ENCODE measurements at regions not wholly inside any gene's neighbourhood (a gene's known extent, or its start where the extent isn't known, plus 50 kb on each side); places are given as distances from the start of the nearest gene placed in this dataset.
"Not testable (repeated sequence)": the region's sequence is repeated elsewhere in the genome, so short reads cannot be mapped to it uniquely, and the experiment has no call there.

DNA sequence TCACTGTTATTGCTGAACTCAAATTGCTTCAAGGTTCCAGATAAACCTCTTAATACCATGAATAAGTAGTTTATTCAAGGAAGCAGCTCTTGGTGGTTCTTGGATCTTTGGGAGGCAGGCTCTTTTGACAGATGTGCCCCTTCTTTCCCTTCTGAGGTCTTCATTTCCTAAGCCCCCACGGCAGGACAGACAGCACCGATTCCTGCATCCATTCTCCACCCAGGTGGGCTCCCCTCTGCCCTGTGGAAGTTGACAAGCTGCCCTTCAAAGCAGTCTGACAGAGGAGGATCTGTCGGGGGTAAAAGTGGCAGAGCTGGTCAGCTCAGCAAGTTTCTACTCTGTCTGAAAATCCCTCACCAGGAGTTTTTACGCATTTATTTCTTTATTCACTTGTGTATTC is 605.3 kb upstream of the B3GAT1 start:
- Histone ChIP-seq H4K20me1 (ENCODE audit: insufficient read depth) (no peaks in the 10 kb centered on the region), H3K4me1 (replicated peaks; ENCODE audit: insufficient read depth) (no peaks in the 10 kb centered on the region), H2AFZ (no peak overlapping the region), H3K9me2 (ENCODE audit: insufficient read depth) (no peaks in the 10 kb centered on the region), H3K79me2 (ENCODE audit: low read depth) (no peaks in the 10 kb centered on the region), H3K27ac (no peak overlapping the region), H3K36me3 (ENCODE audit: low read depth) (no peaks in the 10 kb centered on the region), H3K9me3 (ENCODE audit: insufficient read depth, low read depth) (no peaks in the 10 kb centered on the region), H3F3A (ENCODE audit: insufficient read depth, low read depth) (no peaks in the 10 kb centered on the region), H3K4me3 (no peak overlapping the region), H3K4me2 (no peak overlapping the region), H3K27me3 (ENCODE audit: insufficient read depth, low read depth) (no peaks in the 10 kb centered on the region)
- CTCF ChIA-PET: no interaction called here
- no peak for DNase-seq
- no peak for TF ChIP-seq EZH2 (IDR thresholded peaks at IDR 0.05; ENCODE audit: low read depth)
- TF ChIP-seq, protein P1, sequence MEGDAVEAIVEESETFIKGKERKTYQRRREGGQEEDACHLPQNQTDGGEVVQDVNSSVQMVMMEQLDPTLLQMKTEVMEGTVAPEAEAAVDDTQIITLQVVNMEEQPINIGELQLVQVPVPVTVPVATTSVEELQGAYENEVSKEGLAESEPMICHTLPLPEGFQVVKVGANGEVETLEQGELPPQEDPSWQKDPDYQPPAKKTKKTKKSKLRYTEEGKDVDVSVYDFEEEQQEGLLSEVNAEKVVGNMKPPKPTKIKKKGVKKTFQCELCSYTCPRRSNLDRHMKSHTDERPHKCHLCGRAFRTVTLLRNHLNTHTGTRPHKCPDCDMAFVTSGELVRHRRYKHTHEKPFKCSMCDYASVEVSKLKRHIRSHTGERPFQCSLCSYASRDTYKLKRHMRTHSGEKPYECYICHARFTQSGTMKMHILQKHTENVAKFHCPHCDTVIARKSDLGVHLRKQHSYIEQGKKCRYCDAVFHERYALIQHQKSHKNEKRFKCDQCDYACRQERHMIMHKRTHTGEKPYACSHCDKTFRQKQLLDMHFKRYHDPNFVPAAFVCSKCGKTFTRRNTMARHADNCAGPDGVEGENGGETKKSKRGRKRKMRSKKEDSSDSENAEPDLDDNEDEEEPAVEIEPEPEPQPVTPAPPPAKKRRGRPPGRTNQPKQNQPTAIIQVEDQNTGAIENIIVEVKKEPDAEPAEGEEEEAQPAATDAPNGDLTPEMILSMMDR (conservative IDR thresholded peaks at IDR 0.05): no peak
- BruUV-seq (replicated peaks): no TSS peak
- POLR2A ChIA-PET (ENCODE audit: unreplicated experiment): no interaction called here
- intact Hi-C loops (cut with micrococcal nuclease; ENCODE audit: unreplicated experiment): no loop called here

DNA sequence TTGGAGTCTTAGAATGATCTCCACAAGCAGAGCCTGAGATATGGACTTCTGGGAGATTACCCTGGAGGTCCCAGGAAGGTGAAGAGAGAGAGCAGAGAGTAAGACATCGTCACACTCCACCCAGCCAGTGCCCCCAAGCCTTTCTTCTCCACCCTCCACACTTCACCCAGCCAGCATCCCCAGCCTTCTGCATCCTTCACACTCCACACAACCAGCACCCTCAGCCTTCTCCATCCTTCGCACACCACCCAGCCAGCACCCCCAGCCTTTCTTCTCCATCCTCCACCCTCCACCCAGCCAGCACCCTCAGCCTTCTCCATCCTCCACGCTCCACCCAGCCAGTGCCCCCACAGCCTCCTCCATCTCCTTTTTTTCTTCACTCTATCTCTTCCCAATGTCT is 603.9 kb upstream of the B3GAT1 start:
- POLR2A ChIA-PET (ENCODE audit: unreplicated experiment): no interaction called here
- TF ChIP-seq, protein P1 (conservative IDR thresholded peaks at IDR 0.05): no peak
- no peak for TF ChIP-seq EZH2 (IDR thresholded peaks at IDR 0.05; ENCODE audit: low read depth)
- CTCF ChIA-PET: no interaction called here
- Histone ChIP-seq H3K9me2 (ENCODE audit: insufficient read depth) (no peaks in the 10 kb centered on the region), H3F3A (ENCODE audit: insufficient read depth, low read depth) (no peaks in the 10 kb centered on the region), H2AFZ (no peak overlapping the region), H3K79me2 (ENCODE audit: low read depth) (no peaks in the 10 kb centered on the region), H3K9me3 (ENCODE audit: insufficient read depth, low read depth) (no peaks in the 10 kb centered on the region), H4K20me1 (ENCODE audit: insufficient read depth) (no peaks in the 10 kb centered on the region), H3K27ac (no peak overlapping the region), H3K4me3 (no peak overlapping the region), H3K27me3 (ENCODE audit: insufficient read depth, low read depth) (no peaks in the 10 kb centered on the region), H3K36me3 (ENCODE audit: low read depth) (no peaks in the 10 kb centered on the region), H3K4me2 (no peak overlapping the region), H3K4me1 (replicated peaks; ENCODE audit: insufficient read depth) (no peaks in the 10 kb centered on the region)
- BruUV-seq (replicated peaks): no TSS peak
- no peak for DNase-seq
- intact Hi-C loops (cut with micrococcal nuclease; ENCODE audit: unreplicated experiment): no loop called here

DNA sequence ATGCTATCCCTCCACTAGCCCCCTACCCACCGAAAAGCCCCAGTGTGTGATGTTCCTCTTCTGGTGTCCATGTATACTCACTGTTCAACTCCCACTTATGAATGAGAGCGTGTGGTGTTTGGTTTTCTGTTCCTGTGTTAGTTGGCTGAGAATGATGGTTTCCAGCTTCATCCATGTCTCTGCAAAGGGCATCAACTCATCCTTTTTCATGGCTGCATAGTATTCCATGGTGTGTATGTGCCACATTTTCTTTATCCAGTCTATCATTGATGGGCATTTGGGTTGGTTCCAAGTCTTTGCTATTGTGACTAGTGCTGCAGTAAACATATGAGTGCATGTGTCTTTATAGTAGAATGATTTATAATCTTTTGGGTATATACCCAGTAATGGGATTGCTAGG is 599.3 kb upstream of the B3GAT1 start:
- H4K20me1 ChIP-seq (ENCODE audit: insufficient read depth); DNase-seq; CTCF ChIA-PET; H3K4me3 ChIP-seq; H3K9me2 ChIP-seq (ENCODE audit: insufficient read depth); H3K36me3 ChIP-seq (ENCODE audit: low read depth); H3K4me1 ChIP-seq (replicated peaks; ENCODE audit: insufficient read depth); H3K4me2 ChIP-seq; intact Hi-C loops (cut with micrococcal nuclease; ENCODE audit: unreplicated experiment); H3K79me2 ChIP-seq (ENCODE audit: low read depth); H3K9me3 ChIP-seq (ENCODE audit: insufficient read depth, low read depth); BruUV-seq (replicated peaks); H3K27ac ChIP-seq; H2AFZ ChIP-seq; POLR2A ChIA-PET (ENCODE audit: unreplicated experiment); H3F3A ChIP-seq (ENCODE audit: insufficient read depth, low read depth): not testable (repeated sequence)
- peaks cover 30% of the 10 kb centered on the region; the same call in 1 of the 2 replicates for H3K27me3 ChIP-seq (ENCODE audit: insufficient read depth, low read depth)

DNA sequence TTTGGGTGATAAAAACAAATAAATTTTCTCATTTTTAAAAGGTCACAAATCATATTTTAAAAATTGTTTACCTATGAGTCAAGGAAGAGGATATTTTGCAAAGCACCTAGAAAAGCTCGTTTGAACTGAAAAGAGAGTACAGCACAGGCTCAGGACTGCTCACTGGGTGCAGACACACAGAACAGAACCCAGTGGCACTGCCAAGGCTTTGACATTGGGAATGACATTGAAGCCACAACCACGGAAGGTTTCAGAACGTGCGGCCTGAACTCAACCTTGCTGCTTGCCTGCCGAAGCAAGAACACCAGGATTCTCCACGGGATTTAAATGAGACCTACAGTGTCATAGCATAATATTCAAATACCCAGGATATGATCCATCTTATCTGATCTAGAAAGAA is 597.1 kb upstream of the B3GAT1 start:
- Histone ChIP-seq H3K9me2 (ENCODE audit: insufficient read depth) (no peaks in the 10 kb centered on the region), H3K4me3 (no peak overlapping the region), H3K4me2 (no peak overlapping the region), H3K36me3 (ENCODE audit: low read depth) (no peaks in the 10 kb centered on the region), H4K20me1 (ENCODE audit: insufficient read depth) (no peaks in the 10 kb centered on the region), H3K9me3 (ENCODE audit: insufficient read depth, low read depth) (no peaks in the 10 kb centered on the region), H3K4me1 (replicated peaks; ENCODE audit: insufficient read depth) (no peaks in the 10 kb centered on the region), H3K79me2 (ENCODE audit: low read depth) (no peaks in the 10 kb centered on the region), H3K27me3 (ENCODE audit: insufficient read depth, low read depth) (peaks cover 47% of the 10 kb centered on the region), H3K27ac (no peak overlapping the region), H2AFZ (no peak overlapping the region), H3F3A (ENCODE audit: insufficient read depth, low read depth) (no peaks in the 10 kb centered on the region)
- no peak for TF ChIP-seq EZH2 (IDR thresholded peaks at IDR 0.05; ENCODE audit: low read depth)
- ChIA-PET POLR2A (ENCODE audit: unreplicated experiment) (no interaction called here), CTCF (no interaction called here)
- intact Hi-C loops (cut with micrococcal nuclease; ENCODE audit: unreplicated experiment): no loop called here
- DNase-seq: no peak
- BruUV-seq (replicated peaks): no TSS peak
